Keratinocyte (primary cell): ENCODE measurements at regions not wholly inside any gene's neighbourhood (a gene's known extent, or its start where the extent isn't known, plus 50 kb on each side); places are given as distances from the start of the nearest gene placed in this dataset.
A peak's percentile ranks its signal among the peaks of the same experiment; 100 is the strongest.

ENCODE experiments used
- DNase-seq: peaks from one replicate; pipeline ENCODE4 v3.0.0-alpha.2; 2011; ENCODE audit warnings: low read depth, missing footprints, low spot score
- FAIRE-seq: peaks from 2 replicates; lab custom pipeline; 2011; peaks lifted over from hg19 to GRCh38; lab: Jason Lieb, UNC
- H2AFZ ChIP-seq: 2 replicates; pipeline ENCODE4 v1.6.0; 2012; ENCODE audit warnings: low read length, control low read depth, inconsistent platforms; ENCODE audit not compliant: control insufficient read depth
- H3K27ac ChIP-seq: 2 replicates; pipeline ENCODE4 v1.5.1; 2011; ENCODE audit warnings: low read length; ENCODE audit not compliant: control insufficient read depth, insufficient read depth
- H3K27me3 ChIP-seq: 3 replicates; pipeline ENCODE4 v1.6.0; 2011; ENCODE audit warnings: low read length; ENCODE audit not compliant: control insufficient read depth, insufficient read depth; ENCODE audit errors: extremely low read depth
- H3K36me3 ChIP-seq, 2 experiments: 2 replicates in 1 of 2; 3 replicates in 1 of 2; pipeline ENCODE4 v1.5.1; 2011; ENCODE audit warnings: low read length in 2 of 2, mild to moderate bottlenecking in 1 of 2; ENCODE audit not compliant: control insufficient read depth in 2 of 2, insufficient read depth in 2 of 2; ENCODE audit errors: extremely low read depth in 1 of 2
- H3K4me1 ChIP-seq: 3 replicates; pipeline ENCODE4 v1.5.1; 2011; ENCODE audit warnings: low read length; ENCODE audit not compliant: control insufficient read depth, insufficient read depth; ENCODE audit errors: extremely low read depth
- H3K4me2 ChIP-seq: 3 replicates; pipeline ENCODE4 v1.6.0; 2011; ENCODE audit warnings: low read depth, low read length; ENCODE audit not compliant: control insufficient read depth, insufficient read depth; ENCODE audit errors: extremely low read depth
- H3K4me3 ChIP-seq, 3 experiments: fragments of 200-600 bp in 1 of 3; sonication (generic) in 1 of 3; 2 replicates in 2 of 3; 3 replicates in 1 of 3; pipeline ENCODE4 v1.5.1; 2011 to 2016; ENCODE audit warnings: low read length in 3 of 3, mild to moderate bottlenecking in 3 of 3, control low read depth in 2 of 3, inconsistent platforms in 1 of 3, low read depth in 1 of 3, mixed read lengths in 1 of 3, mixed run types in 1 of 3, moderate library complexity in 1 of 3; ENCODE audit not compliant: control insufficient read depth in 2 of 3, insufficient read depth in 2 of 3; ENCODE audit errors: extremely low read depth in 1 of 3
- H3K79me2 ChIP-seq: 2 replicates; pipeline ENCODE4 v1.6.0; 2012; ENCODE audit warnings: low read length; ENCODE audit not compliant: control insufficient read depth, insufficient read depth
- H3K9ac ChIP-seq: 3 replicates; pipeline ENCODE4 v1.6.0; 2011; ENCODE audit warnings: low read length; ENCODE audit not compliant: control insufficient read depth, insufficient read depth; ENCODE audit errors: extremely low read depth
- H3K9me1 ChIP-seq: 3 replicates; pipeline ENCODE4 v1.6.0; 2011; ENCODE audit warnings: low read length; ENCODE audit not compliant: control insufficient read depth, insufficient read depth; ENCODE audit errors: extremely low read depth
- H3K9me3 ChIP-seq: 2 replicates; pipeline ENCODE4 v1.5.1; 2012; ENCODE audit warnings: low read depth, low read length; ENCODE audit not compliant: control insufficient read depth
- H4K20me1 ChIP-seq: 3 replicates; pipeline ENCODE4 v1.6.0; 2011; ENCODE audit warnings: low read length; ENCODE audit not compliant: control insufficient read depth, insufficient read depth; ENCODE audit errors: extremely low read depth
- EZH2 ChIP-seq: IDR thresholded peaks from one replicate; pipeline ENCODE4 v1.6.1; 2012; ENCODE audit warnings: inconsistent platforms, mild to moderate bottlenecking, low read length, moderate library complexity
- dilution Hi-C: fragments of 300-500 bp; cut with MboI; formaldehyde crosslinking; loops from one replicate; pipeline ENCODE4 v1.7.0; 2020; ENCODE audit warnings: low sequenced_read_pairs; ENCODE audit not compliant: extremely low pct_ligation_motif_present
- TF ChIP-seq, protein P1 (sequence below), 3 experiments: IDR thresholded peaks in 1 of 3; conservative IDR thresholded peaks in 1 of 3; optimal IDR thresholded peaks in 1 of 3; 2 replicates in 2 of 3; 3 replicates in 1 of 3; pipeline versions ENCODE3 to v1.5.1; 2011; ENCODE audit warnings: low read length in 3 of 3, mild to moderate bottlenecking in 3 of 3, moderate library complexity in 2 of 3, control low read depth in 1 of 3, inconsistent platforms in 1 of 3; ENCODE audit not compliant: insufficient read depth in 2 of 3; ENCODE audit errors: extremely low read depth in 1 of 3

DNA sequence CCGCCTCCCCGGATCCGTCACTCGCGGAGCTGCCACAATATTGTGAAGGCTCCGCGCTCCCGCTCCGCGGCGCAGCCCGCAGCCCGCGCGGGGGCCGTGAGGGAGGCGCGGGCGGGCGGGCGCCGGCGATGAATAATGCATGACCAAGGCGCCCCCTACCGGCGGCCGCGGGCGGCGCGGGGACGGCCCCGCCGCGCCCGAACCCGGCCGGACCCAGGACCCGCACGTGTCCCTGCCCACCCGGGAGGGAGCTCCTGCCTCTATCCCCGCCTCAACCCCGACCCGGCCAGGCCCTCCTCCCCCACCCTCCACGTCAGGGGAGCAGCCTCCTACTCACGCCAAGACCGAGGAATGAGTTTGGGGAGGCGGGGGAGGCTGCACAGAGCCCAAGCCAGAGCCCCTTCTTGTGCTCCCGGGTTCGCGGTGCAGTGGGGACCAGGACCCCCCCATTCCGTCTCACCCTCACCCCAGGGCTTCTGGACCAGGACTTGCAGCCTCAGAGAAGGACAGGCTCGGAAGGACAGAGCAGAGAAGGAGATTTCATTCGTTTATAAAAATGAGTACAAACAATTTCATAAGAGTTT, 70.8 kb upstream of the CASZ1 start:
- Histone ChIP-seq H3K36me3 (no peaks in the 10 kb centered on the region), H3K27me3 (peaks cover 7% of the 10 kb centered on the region), H3K4me2 (peak overlapping the region; percentile 46), H2AFZ (peak overlapping the region; percentile 77), H4K20me1 (no peaks in the 10 kb centered on the region), H3K27ac (no peak overlapping the region), H3K4me3 (peak overlapping the region in 2 of 3 experiments; percentile 29 to 52), H3K79me2 (no peaks in the 10 kb centered on the region), H3K9me1 (no peaks in the 10 kb centered on the region), H3K9me3 (no peaks in the 10 kb centered on the region), H3K4me1 (no peaks in the 10 kb centered on the region), H3K9ac (peak overlapping the region; percentile 3)
- TF ChIP-seq, protein P1, sequence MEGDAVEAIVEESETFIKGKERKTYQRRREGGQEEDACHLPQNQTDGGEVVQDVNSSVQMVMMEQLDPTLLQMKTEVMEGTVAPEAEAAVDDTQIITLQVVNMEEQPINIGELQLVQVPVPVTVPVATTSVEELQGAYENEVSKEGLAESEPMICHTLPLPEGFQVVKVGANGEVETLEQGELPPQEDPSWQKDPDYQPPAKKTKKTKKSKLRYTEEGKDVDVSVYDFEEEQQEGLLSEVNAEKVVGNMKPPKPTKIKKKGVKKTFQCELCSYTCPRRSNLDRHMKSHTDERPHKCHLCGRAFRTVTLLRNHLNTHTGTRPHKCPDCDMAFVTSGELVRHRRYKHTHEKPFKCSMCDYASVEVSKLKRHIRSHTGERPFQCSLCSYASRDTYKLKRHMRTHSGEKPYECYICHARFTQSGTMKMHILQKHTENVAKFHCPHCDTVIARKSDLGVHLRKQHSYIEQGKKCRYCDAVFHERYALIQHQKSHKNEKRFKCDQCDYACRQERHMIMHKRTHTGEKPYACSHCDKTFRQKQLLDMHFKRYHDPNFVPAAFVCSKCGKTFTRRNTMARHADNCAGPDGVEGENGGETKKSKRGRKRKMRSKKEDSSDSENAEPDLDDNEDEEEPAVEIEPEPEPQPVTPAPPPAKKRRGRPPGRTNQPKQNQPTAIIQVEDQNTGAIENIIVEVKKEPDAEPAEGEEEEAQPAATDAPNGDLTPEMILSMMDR (optimal IDR thresholded peaks at IDR 0.05 in 1 of 3, IDR thresholded peaks at IDR 0.05 in 1 of 3, conservative IDR thresholded peaks at IDR 0.05 in 1 of 3; ENCODE audit: extremely low read depth in 1 of 3, insufficient read depth in 2 of 3, low read length in 3 of 3) = peak in 2 of 3 experiments; percentile 27 to 77
- TF ChIP-seq EZH2 = no peak
- FAIRE-seq (no peak), DNase-seq (no peak)
- dilution Hi-C loops = no loop called here

DNA sequence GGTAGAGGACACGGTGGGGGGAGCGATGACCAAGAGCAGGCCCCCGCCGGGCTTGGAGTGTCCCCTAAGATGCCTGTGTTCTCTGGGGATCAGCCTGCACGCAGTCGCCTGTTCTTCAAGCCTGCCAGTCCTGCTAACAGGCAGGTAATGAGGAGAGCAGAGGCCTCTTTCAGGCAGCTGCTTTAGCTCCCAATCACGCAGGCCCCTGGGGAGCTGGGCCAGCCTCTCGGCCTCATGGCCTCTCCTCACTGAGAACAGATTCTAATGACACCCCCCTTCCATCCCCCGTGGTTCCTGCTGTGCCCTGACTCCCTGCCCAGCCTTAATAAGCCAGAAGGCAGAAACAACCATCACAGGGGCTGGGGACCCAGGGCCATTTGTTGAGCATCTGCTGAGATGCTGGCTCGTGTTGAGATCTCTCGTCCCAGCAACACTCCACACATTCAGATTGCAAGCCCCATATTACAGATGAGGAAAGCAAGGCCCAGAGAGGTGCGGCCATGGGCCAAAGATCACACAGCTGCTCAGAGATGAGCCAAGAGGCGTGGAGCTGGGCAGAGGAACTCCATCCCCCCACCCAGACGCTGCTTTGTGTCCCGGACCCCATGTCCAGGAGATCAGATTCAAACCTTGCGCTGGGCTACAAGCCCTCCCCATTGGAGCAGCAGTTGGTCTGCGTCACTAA, 71.6 kb upstream of the CASZ1 start:
- Histone ChIP-seq H3K4me3 (no peak overlapping the region), H3K9me1 (no peaks in the 10 kb centered on the region), H4K20me1 (no peaks in the 10 kb centered on the region), H2AFZ (no peak overlapping the region), H3K36me3 (no peaks in the 10 kb centered on the region), H3K9me3 (no peaks in the 10 kb centered on the region), H3K79me2 (no peaks in the 10 kb centered on the region), H3K9ac (no peak overlapping the region), H3K27ac (no peak overlapping the region), H3K4me2 (no peak overlapping the region), H3K27me3 (peaks cover 6% of the 10 kb centered on the region), H3K4me1 (no peaks in the 10 kb centered on the region)
- dilution Hi-C loops = no loop called here
- FAIRE-seq (no peak), DNase-seq (no peak)
- no peak for TF ChIP-seq EZH2
- TF ChIP-seq, protein P1 (optimal IDR thresholded peaks at IDR 0.05 in 1 of 3, IDR thresholded peaks at IDR 0.05 in 1 of 3, conservative IDR thresholded peaks at IDR 0.05 in 1 of 3; ENCODE audit: extremely low read depth in 1 of 3, insufficient read depth in 2 of 3, low read length in 3 of 3) = no peak
